SK-N-SH (cell line): ENCODE measurements at regions not wholly inside any gene's neighbourhood (a gene's known extent, or its start where the extent isn't known, plus 50 kb on each side); places are given as distances from the start of the nearest gene placed in this dataset.
A peak's percentile ranks its signal among the peaks of the same experiment; 100 is the strongest.

Experiments
- CTCF ChIP-seq: fragments of 200-600 bp; sonication (generic); IDR thresholded peaks from 2 replicates; pipeline ENCODE4 v1.6.1; 2017; ENCODE audit warnings: antibody characterized with exemption, mild to moderate bottlenecking, moderate library complexity
- EP300 ChIP-seq, 2 experiments: IDR thresholded peaks; 2 replicates each; pipeline versions ENCODE4 v1.4.0 to v1.6.1; 2012; ENCODE audit warnings: borderline replicate concordance in 1 of 2, low read depth in 1 of 2, low read length in 1 of 2
- EZH2phosphoT487 ChIP-seq: fragments of 200-600 bp; sonication (generic); IDR thresholded peaks from 2 replicates; pipeline ENCODE4 v1.6.1; 2017; ENCODE audit warnings: low read depth, mixed run types, mild to moderate bottlenecking, antibody characterized with exemption, moderate library complexity, borderline replicate concordance
- NFIC ChIP-seq: IDR thresholded peaks from 2 replicates; pipeline ENCODE4 v1.4.0; 2012; ENCODE audit warnings: borderline replicate concordance
- POLR2AphosphoS5 ChIP-seq: IDR thresholded peaks from 2 replicates; pipeline ENCODE4 v1.6.1; 2012; ENCODE audit warnings: low read depth, low read length

DNA sequence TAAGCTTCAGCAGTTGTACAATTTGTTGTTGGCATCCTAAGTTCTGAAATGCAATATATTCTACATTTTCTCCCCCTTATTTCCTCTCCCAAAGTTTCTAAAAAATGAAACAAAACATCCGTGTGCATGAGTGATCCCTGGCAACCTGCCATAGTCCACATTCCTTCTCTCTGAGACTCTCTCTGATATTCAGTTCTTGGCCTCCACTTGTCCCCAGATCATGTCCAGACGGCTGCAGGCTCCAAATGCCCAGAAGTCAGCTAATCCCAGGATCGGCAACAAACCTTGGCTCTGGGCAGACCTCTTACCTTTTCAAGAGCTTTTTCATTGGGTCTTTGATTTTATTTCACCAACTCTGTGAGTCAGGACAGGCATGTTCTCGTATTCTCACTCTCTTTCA, 187.8 kb downstream of the ETS2 start:
- TF ChIP-seq EZH2phosphoT487 (no peak), CTCF (no peak), POLR2AphosphoS5 (peak; percentile 61; the same call in 1 of the 2 replicates), NFIC (peak; percentile 98), EP300 (IDR thresholded peaks at IDR 0.05; ENCODE audit: borderline replicate concordance in 1 of 2, low read depth in 1 of 2, low read length in 1 of 2) (peak in 1 of 2 experiments; percentile 90; a peak in 2 of 4 replicates)
